RWPE2 (cell line): ENCODE measurements at regions not wholly inside any gene's neighbourhood (a gene's known extent, or its start where the extent isn't known, plus 50 kb on each side); places are given as distances from the start of the nearest gene placed in this dataset.

ENCODE experiments used
- ATAC-seq: fragments of 200-7000 bp; cut with Tn5 transposase; 3 replicates; pipeline ENCODE4 v1.9.1; 2021; ENCODE audit warnings: low read depth
- DNase-seq: peaks from one replicate; pipeline ENCODE4 v3.0.0-alpha.2; 2020; ENCODE audit warnings: low spot score
- H3K27ac ChIP-seq: fragments of 450-650 bp; 2 replicates; pipeline ENCODE4 v1.5.1; 2017; ENCODE audit warnings: mild to moderate bottlenecking; ENCODE audit not compliant: poor library complexity, severe bottlenecking
- H3K27me3 ChIP-seq: fragments of 250-450 bp; sonication (Bioruptor Pico); 2 replicates; pipeline ENCODE4 v1.5.1; 2021; ENCODE audit warnings: mild to moderate bottlenecking, moderate library complexity; ENCODE audit not compliant: insufficient read depth, poor library complexity, severe bottlenecking
- H3K36me3 ChIP-seq: fragments of 250-450 bp; sonication (Bioruptor Pico); 2 replicates; pipeline ENCODE4 v1.5.1; 2020; ENCODE audit warnings: low read depth, mild to moderate bottlenecking, moderate library complexity
- H3K4me1 ChIP-seq: fragments of 250-450 bp; sonication (Bioruptor Pico); 2 replicates; pipeline ENCODE4 v1.5.1; 2021; ENCODE audit warnings: mild to moderate bottlenecking, moderate library complexity; ENCODE audit not compliant: insufficient read depth, poor library complexity, severe bottlenecking
- H3K4me3 ChIP-seq: fragments of 250-450 bp; sonication (Bioruptor Pico); 2 replicates; pipeline ENCODE4 v1.5.1; 2021; ENCODE audit warnings: mild to moderate bottlenecking, moderate library complexity; ENCODE audit not compliant: severe bottlenecking
- H3K9me3 ChIP-seq: fragments of 250-450 bp; sonication (Bioruptor Pico); 2 replicates; pipeline ENCODE4 v1.5.1; 2021; ENCODE audit warnings: mild to moderate bottlenecking, moderate library complexity; ENCODE audit not compliant: severe bottlenecking
- CTCF ChIP-seq: fragments of 450-650 bp; IDR thresholded peaks from one replicate; pipeline ENCODE4 v1.5.1; 2017; ENCODE audit warnings: mild to moderate bottlenecking, moderate library complexity; ENCODE audit not compliant: poor library complexity, severe bottlenecking

GRCh38 chr3:23735535-23736326 is 70.0 kb upstream of the UBE2E1 start:
- H3K9me3 ChIP-seq: no peaks in the 10 kb centered on the region
- no peaks in the 10 kb centered on the region for H3K36me3 ChIP-seq
- H3K27ac ChIP-seq: no peak overlapping the region
- ATAC-seq (no peak), DNase-seq (no peak)
- no peaks in the 10 kb centered on the region for H3K27me3 ChIP-seq
- peaks cover 30% of the 10 kb centered on the region for H3K4me1 ChIP-seq
- no peak for TF ChIP-seq CTCF
- no peak overlapping the region for H3K4me3 ChIP-seq

GRCh38 chr3:23738944-23739343 is 66.8 kb upstream of the UBE2E1 start:
- peak overlapping the region; percentile 98 for H3K27ac ChIP-seq
- H3K36me3 ChIP-seq: no peaks in the 10 kb centered on the region
- TF ChIP-seq CTCF: no peak
- H3K4me1 ChIP-seq: peaks cover 41% of the 10 kb centered on the region
- H3K4me3 ChIP-seq: no peak overlapping the region
- DNase-seq (no peak), ATAC-seq (peak; percentile 46)
- H3K9me3 ChIP-seq: no peaks in the 10 kb centered on the region
- H3K27me3 ChIP-seq: no peaks in the 10 kb centered on the region

- Histone ChIP-seq H3K9me3 (no peaks in the 10 kb centered on the region), H3K4me3 (no peak overlapping the region), H3K27ac (peak overlapping the region; percentile 98), H3K36me3 (no peaks in the 10 kb centered on the region), H3K27me3 (no peaks in the 10 kb centered on the region), H3K4me1 (peaks cover 41% of the 10 kb centered on the region)
- ATAC-seq (0 out of 3 replicates have a peak, but pooled peaks have one; percentile 13), DNase-seq (no peak)
- TF ChIP-seq CTCF: no peak
These were observed 66.2 kb upstream of the UBE2E1 start for GRCh38 chr3:23739536-23739935.

- peak overlapping the region; percentile 0 for H3K4me3 ChIP-seq
- H3K9me3 ChIP-seq: no peaks in the 10 kb centered on the region
- H3K27ac ChIP-seq: peak overlapping the region; percentile 98
- no peaks in the 10 kb centered on the region for H3K36me3 ChIP-seq
- DNase-seq (no peak), ATAC-seq (peak; percentile 64)
- no peak for TF ChIP-seq CTCF
- peaks cover 34% of the 10 kb centered on the region for H3K4me1 ChIP-seq
- no peaks in the 10 kb centered on the region for H3K27me3 ChIP-seq
These were observed 65.2 kb upstream of the UBE2E1 start for GRCh38 chr3:23740517-23740965.
